HG03469 (cell line): ENCODE measurements at regions not wholly inside any gene's neighbourhood (a gene's known extent, or its start where the extent isn't known, plus 50 kb on each side); places are given as distances from the start of the nearest gene placed in this dataset.
"Not testable (repeated sequence)": the region's sequence is repeated elsewhere in the genome, so short reads cannot be mapped to it uniquely, and the experiment has no call there.

ENCODE experiments used
- ATAC-seq: cut with Tn5 transposase; IDR thresholded peaks from one replicate; pipeline ENCODE4 v1.9.1; 2021; ENCODE audit warnings: mild to moderate bottlenecking, moderate library complexity, moderate number of reproducible peaks; ENCODE audit not compliant: unreplicated experiment

- no peak for ATAC-seq
These were observed 157.0 kb upstream of the DEPDC1 start for GRCh38 chr1:68653882-68654281.

GRCh38 chr1:68673771-68674170, 176.9 kb upstream of the DEPDC1 start:
- ATAC-seq: no peak

- no peak for ATAC-seq
These were observed 178.5 kb upstream of the DEPDC1 start for GRCh38 chr1:68675336-68675735.

- ATAC-seq: no peak
These were observed 180.9 kb upstream of the DEPDC1 start for GRCh38 chr1:68677684-68678351.

GRCh38 chr1:68696221-68696620, 199.3 kb upstream of the DEPDC1 start:
- no peak for ATAC-seq

GRCh38 chr1:68703921-68704354, 207.1 kb upstream of the DEPDC1 start:
- no peak for ATAC-seq

GRCh38 chr1:68704800-68705443, 208.0 kb upstream of the DEPDC1 start:
- no peak for ATAC-seq

GRCh38 chr1:68705466-68705865, 208.6 kb upstream of the DEPDC1 start:
- ATAC-seq: no peak

- no peak for ATAC-seq
These were observed 209.9 kb upstream of the DEPDC1 start for GRCh38 chr1:68706639-68707317.

- no peak for ATAC-seq
These were observed 220.4 kb upstream of the DEPDC1 start for GRCh38 chr1:68717330-68717729.

GRCh38 chr1:68720476-68720875, 223.6 kb upstream of the DEPDC1 start:
- no peak for ATAC-seq

GRCh38 chr1:68723791-68724190, 226.9 kb upstream of the DEPDC1 start:
- ATAC-seq: no peak

GRCh38 chr1:68725001-68725752, 228.3 kb upstream of the DEPDC1 start:
- no peak for ATAC-seq

GRCh38 chr1:68739486-68739885, 242.6 kb upstream of the DEPDC1 start:
- not testable (repeated sequence) for ATAC-seq

- no peak for ATAC-seq
These were observed 248.1 kb upstream of the DEPDC1 start for GRCh38 chr1:68745011-68745410.

- no peak for ATAC-seq
These were observed 248.6 kb upstream of the DEPDC1 start for GRCh38 chr1:68745451-68745850.

GRCh38 chr1:68746378-68746777, 249.5 kb upstream of the DEPDC1 start:
- ATAC-seq: no peak

GRCh38 chr1:68751723-68752122, 254.8 kb upstream of the DEPDC1 start:
- no peak for ATAC-seq

GRCh38 chr1:68758666-68759209, 261.9 kb upstream of the DEPDC1 start:
- ATAC-seq: no peak

GRCh38 chr1:68767941-68768340, 271.1 kb upstream of the DEPDC1 start:
- ATAC-seq: no peak

GRCh38 chr1:68770817-68771216, 273.9 kb upstream of the DEPDC1 start:
- no peak for ATAC-seq
